ENCODE measurements at regions not wholly inside any gene's neighbourhood (a gene's known extent, or its start where the extent isn't known, plus 50 kb on each side); places are given as distances from the start of the nearest gene placed in this dataset.

GRCh38 chr1:105204836-105205371, 1455.2 kb downstream of the AMY1C start:
- TF ChIP-seq EZH2phosphoT487 (IDR thresholded peaks at IDR 0.05; ENCODE audit: low read depth) = no peak
- TF ChIP-seq CTCF (IDR thresholded peaks at IDR 0.05; ENCODE audit: low read depth, low read length) = no peak
- no peaks in the 10 kb centered on the region for H3K4me1 ChIP-seq (ENCODE audit: low read length)
- H3K79me2 ChIP-seq (ENCODE audit: low read length) = no peaks in the 10 kb centered on the region
- H3K4me2 ChIP-seq (ENCODE audit: low read length) = no peak overlapping the region
- H3K27me3 ChIP-seq (ENCODE audit: low read depth, low read length) = no peaks in the 10 kb centered on the region
- no peak overlapping the region for H3K27ac ChIP-seq (ENCODE audit: low read length)
- no peaks in the 10 kb centered on the region for H4K20me1 ChIP-seq (ENCODE audit: insufficient read depth, low read length)
- no peak overlapping the region for H3K4me3 ChIP-seq (ENCODE audit: low read length)
- no peak overlapping the region for H2AFZ ChIP-seq (ENCODE audit: low read depth, low read length)
- no peaks in the 10 kb centered on the region for H3K9me3 ChIP-seq (ENCODE audit: insufficient read depth, low read length)
- no peak overlapping the region for H3K9ac ChIP-seq (ENCODE audit: low read length)
- no peaks in the 10 kb centered on the region for H3K36me3 ChIP-seq (replicated peaks; ENCODE audit: low read depth, low read length)

GRCh38 chr1:105208581-105208980, 1458.9 kb downstream of the AMY1C start:
- Histone ChIP-seq H4K20me1 (ENCODE audit: insufficient read depth, low read length) (no peaks in the 10 kb centered on the region), H3K36me3 (replicated peaks; ENCODE audit: low read depth, low read length) (no peaks in the 10 kb centered on the region), H3K79me2 (ENCODE audit: low read length) (no peaks in the 10 kb centered on the region), H3K4me1 (ENCODE audit: low read length) (no peaks in the 10 kb centered on the region), H3K4me3 (ENCODE audit: low read length) (no peak overlapping the region), H2AFZ (ENCODE audit: low read depth, low read length) (no peak overlapping the region), H3K4me2 (ENCODE audit: low read length) (no peak overlapping the region), H3K9ac (ENCODE audit: low read length) (no peak overlapping the region), H3K27ac (ENCODE audit: low read length) (no peak overlapping the region), H3K27me3 (ENCODE audit: low read depth, low read length) (no peaks in the 10 kb centered on the region), H3K9me3 (ENCODE audit: insufficient read depth, low read length) (no peaks in the 10 kb centered on the region)
- TF ChIP-seq CTCF (IDR thresholded peaks at IDR 0.05; ENCODE audit: low read depth, low read length) (no peak), EZH2phosphoT487 (IDR thresholded peaks at IDR 0.05; ENCODE audit: low read depth) (no peak)

- Histone ChIP-seq H4K20me1 (ENCODE audit: insufficient read depth, low read length) (no peaks in the 10 kb centered on the region), H3K4me1 (ENCODE audit: low read length) (no peaks in the 10 kb centered on the region), H3K36me3 (replicated peaks; ENCODE audit: low read depth, low read length) (no peaks in the 10 kb centered on the region), H3K79me2 (ENCODE audit: low read length) (no peaks in the 10 kb centered on the region), H3K9ac (ENCODE audit: low read length) (no peak overlapping the region), H3K27ac (ENCODE audit: low read length) (no peak overlapping the region), H3K4me2 (ENCODE audit: low read length) (no peak overlapping the region), H3K4me3 (ENCODE audit: low read length) (no peak overlapping the region), H3K27me3 (ENCODE audit: low read depth, low read length) (no peaks in the 10 kb centered on the region), H3K9me3 (ENCODE audit: insufficient read depth, low read length) (no peaks in the 10 kb centered on the region), H2AFZ (ENCODE audit: low read depth, low read length) (no peak overlapping the region)
- TF ChIP-seq CTCF (IDR thresholded peaks at IDR 0.05; ENCODE audit: low read depth, low read length) (no peak), EZH2phosphoT487 (IDR thresholded peaks at IDR 0.05; ENCODE audit: low read depth) (no peak)
Measured at GRCh38 chr1:105210747-105211146, 1461.0 kb downstream of the AMY1C start.

- H3K4me1 ChIP-seq (ENCODE audit: low read length) = no peaks in the 10 kb centered on the region
- no peaks in the 10 kb centered on the region for H3K9me3 ChIP-seq (ENCODE audit: insufficient read depth, low read length)
- H3K27me3 ChIP-seq (ENCODE audit: low read depth, low read length) = no peaks in the 10 kb centered on the region
- H3K9ac ChIP-seq (ENCODE audit: low read length) = no peak overlapping the region
- no peaks in the 10 kb centered on the region for H3K36me3 ChIP-seq (replicated peaks; ENCODE audit: low read depth, low read length)
- H3K4me3 ChIP-seq (ENCODE audit: low read length) = no peak overlapping the region
- no peaks in the 10 kb centered on the region for H3K79me2 ChIP-seq (ENCODE audit: low read length)
- TF ChIP-seq EZH2phosphoT487 (IDR thresholded peaks at IDR 0.05; ENCODE audit: low read depth) (no peak), CTCF (IDR thresholded peaks at IDR 0.05; ENCODE audit: low read depth, low read length) (no peak)
- H2AFZ ChIP-seq (ENCODE audit: low read depth, low read length) = no peak overlapping the region
- H3K4me2 ChIP-seq (ENCODE audit: low read length) = no peak overlapping the region
- H4K20me1 ChIP-seq (ENCODE audit: insufficient read depth, low read length) = no peaks in the 10 kb centered on the region
- H3K27ac ChIP-seq (ENCODE audit: low read length) = no peak overlapping the region
Measured at GRCh38 chr1:105231378-105231777, 1481.7 kb downstream of the AMY1C start.

All from OCI-LY3 (cell line).